T47D (cell line): ENCODE measurements at regions not wholly inside any gene's neighbourhood (a gene's known extent, or its start where the extent isn't known, plus 50 kb on each side); places are given as distances from the start of the nearest gene placed in this dataset.
"Not testable (repeated sequence)": the region's sequence is repeated elsewhere in the genome, so short reads cannot be mapped to it uniquely, and the experiment has no call there.

ENCODE experiments used
- DNase-seq, 2 experiments: peaks; one replicate each; pipeline versions ENCODE4 v3.0.0 to v3.0.0-alpha.2; 2011 to 2012; ENCODE audit warnings: low read depth in 1 of 2, low spot score in 1 of 2
- JUND ChIP-seq: IDR thresholded peaks from 2 replicates; pipeline ENCODE4 v1.6.1; 2012; ENCODE audit warnings: low read depth
- in situ Hi-C: cut with HindIII; loops from 2 replicates; pipeline ENCODE4 v1.10.0; 2016; ENCODE audit warnings: low sequenced_read_pairs, low pct_unique_long_range_greater_than_20kb

DNA sequence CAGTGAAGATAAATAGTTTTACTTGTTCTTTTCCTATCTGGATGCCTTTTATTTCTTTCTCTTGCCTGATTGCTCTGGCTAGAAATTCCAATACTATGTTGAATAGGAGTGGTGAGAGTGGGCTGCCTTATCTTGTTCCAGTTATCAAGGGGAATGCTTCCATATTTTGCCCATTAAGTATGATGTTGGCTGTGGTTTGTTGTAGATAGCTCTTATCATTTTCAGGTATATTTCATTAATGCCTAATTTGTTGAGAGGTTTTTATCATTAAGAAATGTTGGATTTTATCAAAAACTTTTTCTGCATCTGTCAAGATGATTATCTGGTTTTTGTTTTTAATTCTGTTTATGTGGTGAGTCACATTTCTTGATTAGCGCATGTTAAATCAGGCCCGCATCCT lies 655.8 kb downstream of the NUP35 start:
- DNase-seq, result no peak
- in situ Hi-C loops, result no loop called here
- no peak for TF ChIP-seq JUND

DNA sequence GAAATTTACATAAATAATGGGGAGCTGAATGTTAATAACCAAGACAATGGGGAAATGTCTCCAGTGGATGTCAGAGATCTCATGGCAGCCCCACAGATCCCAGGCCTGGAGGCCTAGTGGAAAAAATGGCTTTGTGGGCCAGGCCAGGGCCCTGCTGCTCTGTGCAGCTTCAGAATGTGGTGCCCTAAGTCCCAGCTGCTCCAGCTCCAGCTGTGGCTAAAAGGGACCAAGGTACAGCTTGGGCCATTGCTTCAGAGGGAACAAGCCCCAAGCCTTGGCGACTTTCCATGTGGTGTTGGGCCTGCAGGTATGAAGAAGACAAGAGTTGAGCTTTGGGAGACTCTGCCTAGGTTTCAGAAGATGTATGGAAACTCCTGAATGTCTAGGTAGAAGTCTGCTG lies 658.2 kb downstream of the NUP35 start:
- in situ Hi-C loops, result no loop called here

DNA sequence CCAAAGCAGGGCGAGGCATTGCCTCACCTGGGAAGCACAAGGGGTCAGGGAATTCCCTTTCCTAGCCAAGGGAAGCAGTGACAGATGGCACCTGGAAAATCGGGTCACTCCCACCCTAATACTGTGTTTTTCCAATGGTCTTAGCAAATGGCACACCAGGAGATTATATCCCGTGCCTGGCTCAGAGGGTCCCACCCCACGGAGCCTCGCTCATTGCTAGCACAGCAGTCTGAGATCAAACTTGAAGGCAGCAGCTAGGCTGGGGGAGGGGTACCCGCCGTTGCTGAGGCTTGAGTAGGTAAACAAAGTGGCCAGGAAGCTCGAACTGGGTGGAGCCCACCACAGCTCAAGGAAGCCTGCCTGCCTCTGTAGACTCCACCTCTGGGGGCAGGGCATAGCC lies 664.6 kb downstream of the NUP35 start:
- in situ Hi-C loops, DNase-seq: not testable (repeated sequence)

More for the DNA sequence above, 658.2 kb downstream of the NUP35 start:
- DNase-seq, result no peak
- TF ChIP-seq JUND, result no peak

DNA sequence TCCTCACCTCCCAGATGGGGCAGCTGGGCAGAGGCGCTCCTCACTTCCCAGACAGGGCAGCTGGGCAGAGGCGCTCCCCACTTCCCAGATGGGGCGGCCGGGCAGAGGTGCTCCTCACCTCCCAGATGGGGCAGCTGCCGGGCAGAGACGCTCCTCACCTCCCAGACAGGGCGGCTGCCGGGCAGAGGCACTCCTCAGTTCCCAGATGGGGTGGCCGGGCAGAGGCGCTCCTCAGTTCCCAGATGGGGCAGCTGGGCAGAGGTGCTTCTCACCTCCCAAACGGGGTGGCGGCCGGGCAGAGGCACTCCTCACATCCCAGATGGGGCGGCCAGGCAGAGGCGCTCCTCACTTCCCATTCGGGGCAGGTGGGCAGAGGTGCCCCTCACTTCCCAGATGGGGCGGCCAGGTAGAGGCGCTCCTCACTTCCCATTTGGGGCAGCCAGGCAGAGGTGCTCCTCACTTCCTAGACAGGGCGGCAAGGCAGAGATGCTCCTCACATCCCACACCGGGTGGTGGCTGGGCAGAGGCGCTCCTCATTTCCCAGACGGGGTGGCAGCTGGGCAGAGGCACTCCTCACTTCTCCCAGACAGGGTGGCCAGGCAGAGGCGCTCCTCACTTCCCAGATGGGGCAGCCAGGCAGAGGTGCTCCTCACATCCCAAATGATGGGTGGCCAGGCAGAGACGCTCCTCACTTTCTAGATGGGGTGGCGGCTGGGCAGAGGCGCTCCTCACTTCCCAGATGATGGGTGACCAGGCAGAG lies 668.1 kb downstream of the NUP35 start:
- in situ Hi-C loops, DNase-seq: not testable (repeated sequence)

DNA sequence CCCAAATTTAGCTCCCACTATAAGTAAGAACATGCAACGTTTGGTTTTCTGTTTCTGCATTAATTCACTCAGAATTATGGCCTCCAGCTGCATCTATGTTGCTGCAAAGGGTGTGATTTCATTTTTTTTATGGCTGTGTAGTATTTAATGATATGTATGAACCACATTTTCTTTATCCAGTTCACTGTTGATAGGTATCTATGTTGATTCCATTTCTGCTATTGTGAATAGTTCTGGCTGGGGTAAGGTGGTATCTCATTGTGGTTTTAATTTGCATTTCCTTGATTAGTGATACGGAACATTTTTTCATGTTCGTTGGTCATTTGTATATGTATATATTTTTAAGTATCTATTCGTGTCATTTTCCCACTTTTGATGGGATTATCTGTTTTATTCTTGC lies 674.3 kb downstream of the NUP35 start:
- DNase-seq, result no peak
- in situ Hi-C loops, result no loop called here
- TF ChIP-seq JUND, result no peak

DNA sequence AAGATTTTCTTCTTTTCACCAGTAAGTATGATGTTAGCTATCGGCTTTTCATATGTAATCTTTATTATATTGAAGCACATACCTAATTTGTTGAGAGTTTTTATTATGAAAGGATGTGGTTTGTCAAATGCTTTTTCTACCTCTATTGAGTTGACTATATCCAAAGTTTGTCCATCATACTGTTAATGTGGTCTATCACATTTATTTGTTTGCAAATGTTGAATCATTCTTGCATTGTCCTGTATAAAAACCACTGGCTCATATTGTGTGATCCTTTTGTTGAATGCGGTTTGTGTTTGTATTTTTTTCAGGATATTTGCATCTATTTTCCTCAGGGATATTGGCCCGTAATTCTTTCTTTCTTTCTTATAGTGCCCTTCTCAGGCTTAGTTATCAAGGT lies 675.5 kb downstream of the NUP35 start:
- in situ Hi-C loops, result no loop called here
- TF ChIP-seq JUND, result no peak
- no peak for DNase-seq

DNA sequence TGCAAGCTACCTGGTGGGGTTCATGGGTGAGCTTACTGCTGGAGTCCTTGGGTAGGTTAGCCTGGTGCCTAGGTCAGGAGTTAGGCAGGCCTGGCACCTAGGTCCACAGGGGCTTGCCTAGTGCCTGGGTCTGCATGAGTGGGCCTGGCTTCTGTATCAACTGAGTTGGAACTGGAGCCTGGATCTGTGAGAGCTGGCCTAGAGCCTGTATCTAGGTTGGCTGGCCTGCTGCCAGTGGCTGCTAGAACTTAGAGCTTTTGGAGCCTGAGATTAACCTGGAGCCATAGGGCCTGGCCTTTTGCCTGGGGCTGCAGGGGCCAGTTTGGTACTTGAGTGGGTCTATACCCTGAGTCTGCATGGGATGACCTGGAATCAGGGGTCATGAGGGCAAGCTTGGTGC lies 679.4 kb downstream of the NUP35 start:
- DNase-seq, result no peak
- no peak for TF ChIP-seq JUND
- in situ Hi-C loops, result no loop called here

DNA sequence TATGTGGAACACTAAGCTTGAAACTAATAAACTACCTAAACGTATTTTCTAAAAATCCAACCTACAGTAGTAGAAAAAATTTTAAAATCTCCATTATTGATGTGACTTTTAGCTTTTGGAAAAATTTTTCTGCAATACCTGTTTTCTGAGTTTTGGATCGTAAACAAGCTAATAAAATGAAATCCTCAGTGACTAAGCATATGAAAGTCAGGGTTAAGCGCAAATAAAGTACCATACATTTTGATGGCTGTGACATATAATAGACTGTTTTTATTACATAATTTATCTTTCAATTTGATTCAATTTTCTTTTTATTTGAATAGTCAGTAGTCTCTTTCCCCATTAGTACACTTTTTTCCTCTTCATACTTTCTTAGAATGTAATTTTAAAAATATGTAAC lies 683.6 kb downstream of the NUP35 start:
- in situ Hi-C loops, result no loop called here
- DNase-seq, result no peak
- no peak for TF ChIP-seq JUND

DNA sequence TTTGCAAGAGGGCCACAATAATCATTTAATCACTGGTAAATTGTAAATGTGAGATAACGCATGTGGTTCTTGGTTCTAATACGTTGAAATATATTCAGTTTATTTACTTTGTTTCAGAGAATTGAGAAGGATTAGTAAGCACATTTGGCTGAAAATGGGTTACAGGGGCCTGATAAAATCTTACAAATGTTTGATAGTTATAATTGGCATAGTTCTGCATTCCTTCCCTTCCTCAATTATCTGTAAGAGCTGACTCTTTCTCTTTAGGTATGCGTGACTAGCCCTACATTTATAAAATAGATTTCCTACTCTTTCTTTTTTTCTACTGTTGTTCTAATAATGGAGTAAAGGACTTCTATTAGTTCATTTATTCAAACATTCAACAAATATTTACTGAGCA lies 685.2 kb downstream of the NUP35 start:
- TF ChIP-seq JUND, result no peak
- no peak for DNase-seq
- in situ Hi-C loops, result no loop called here

DNA sequence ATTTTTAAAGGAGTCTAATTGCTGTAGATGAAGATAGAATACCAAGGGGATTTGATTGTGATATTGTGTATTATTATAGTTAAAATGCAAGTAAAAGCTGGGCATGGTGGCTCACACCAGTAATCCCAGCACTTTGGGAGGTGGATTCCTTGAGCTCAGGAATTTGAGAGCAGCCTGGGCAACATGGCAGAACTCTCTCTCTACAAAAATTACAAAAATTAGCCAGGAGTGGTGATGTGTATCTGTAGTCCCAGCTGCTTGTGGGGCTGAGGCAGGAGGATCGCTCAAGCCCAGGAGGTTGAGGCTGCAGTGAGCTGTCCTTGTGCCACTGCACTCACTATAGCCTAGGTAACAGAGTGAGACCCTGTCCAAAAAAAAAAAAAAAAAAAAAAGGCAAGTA lies 687.0 kb downstream of the NUP35 start:
- TF ChIP-seq JUND, result no peak
- no peak for DNase-seq
- in situ Hi-C loops, result no loop called here

DNA sequence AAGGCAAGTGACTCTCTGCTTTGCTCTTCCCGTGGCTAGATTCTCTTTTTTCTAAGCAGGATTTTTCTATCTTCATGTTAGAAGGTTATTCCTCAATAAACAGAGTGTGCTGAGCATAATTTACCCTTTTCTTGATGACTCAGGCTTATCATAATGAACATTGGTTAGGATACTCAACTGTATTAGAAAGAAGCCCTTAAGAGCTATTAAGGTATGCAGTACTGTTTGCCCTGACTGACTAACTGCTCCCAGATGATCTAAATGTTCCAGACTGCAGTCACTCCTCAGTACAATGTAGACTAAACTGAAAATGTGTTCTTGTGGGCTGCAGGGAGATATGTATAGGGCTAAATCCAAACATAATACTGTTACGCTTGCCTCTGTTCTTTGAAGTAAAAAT lies 687.8 kb downstream of the NUP35 start:
- in situ Hi-C loops, result no loop called here
- TF ChIP-seq JUND, result no peak
- no peak for DNase-seq

DNA sequence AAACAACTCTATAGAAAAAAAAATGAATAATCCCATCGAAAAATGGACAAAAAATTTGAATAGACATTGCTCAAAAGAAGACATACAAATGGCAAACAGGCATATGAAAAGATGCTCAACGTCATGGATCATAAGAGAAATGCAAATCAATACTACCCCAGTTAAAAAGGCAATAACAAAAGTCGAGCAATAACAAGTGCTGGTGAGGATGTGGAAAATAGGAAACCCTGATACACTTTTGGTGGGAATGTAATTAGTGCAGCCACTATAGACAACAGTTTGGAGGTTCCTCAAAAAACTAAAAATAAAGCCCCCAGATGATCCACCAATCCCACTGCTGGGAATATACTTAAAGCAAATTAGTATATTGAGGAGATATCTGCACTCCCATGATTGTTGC lies 701.5 kb downstream of the NUP35 start:
- no peak for TF ChIP-seq JUND
- in situ Hi-C loops, result no loop called here
- no peak for DNase-seq

DNA sequence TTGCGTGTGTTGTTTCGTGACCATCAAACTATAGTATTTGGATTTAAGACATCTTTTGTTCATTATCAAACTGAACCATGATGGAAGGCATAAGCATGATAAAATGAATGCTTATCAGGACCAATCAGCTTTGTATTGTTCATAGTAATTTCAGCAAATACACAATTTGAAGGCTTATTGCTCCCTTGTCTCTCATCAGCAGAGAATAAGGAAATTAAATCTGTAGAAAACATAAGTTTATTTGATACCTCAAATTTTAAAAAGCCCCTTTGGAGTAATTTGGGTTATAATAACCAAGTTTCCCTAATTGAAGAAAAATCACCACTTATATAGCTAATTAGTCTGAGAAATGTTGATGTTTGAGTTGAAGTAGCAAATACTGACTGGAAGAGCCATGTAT lies 705.7 kb downstream of the NUP35 start:
- DNase-seq, result no peak
- no peak for TF ChIP-seq JUND
- in situ Hi-C loops, result no loop called here

DNA sequence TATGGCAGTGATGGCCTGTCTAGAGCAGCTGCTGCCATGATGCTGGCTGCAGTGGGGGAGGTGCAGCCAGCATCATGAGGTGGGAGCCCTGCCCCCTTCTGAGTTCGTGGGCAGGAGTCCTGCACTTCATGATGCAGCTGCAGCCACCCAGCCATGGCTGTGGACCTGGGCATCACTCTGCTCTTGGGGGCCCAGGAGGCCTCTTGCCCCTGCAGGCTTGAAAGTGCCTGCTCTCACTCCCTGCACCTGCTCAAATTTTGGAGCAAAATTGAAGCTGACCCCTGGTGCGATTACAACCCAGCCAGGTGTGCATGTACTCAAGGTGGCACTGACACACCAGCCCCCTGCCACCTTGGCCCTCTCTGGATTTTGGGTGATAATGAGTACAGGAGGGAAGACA lies 712.9 kb downstream of the NUP35 start:
- in situ Hi-C loops, result no loop called here

DNA sequence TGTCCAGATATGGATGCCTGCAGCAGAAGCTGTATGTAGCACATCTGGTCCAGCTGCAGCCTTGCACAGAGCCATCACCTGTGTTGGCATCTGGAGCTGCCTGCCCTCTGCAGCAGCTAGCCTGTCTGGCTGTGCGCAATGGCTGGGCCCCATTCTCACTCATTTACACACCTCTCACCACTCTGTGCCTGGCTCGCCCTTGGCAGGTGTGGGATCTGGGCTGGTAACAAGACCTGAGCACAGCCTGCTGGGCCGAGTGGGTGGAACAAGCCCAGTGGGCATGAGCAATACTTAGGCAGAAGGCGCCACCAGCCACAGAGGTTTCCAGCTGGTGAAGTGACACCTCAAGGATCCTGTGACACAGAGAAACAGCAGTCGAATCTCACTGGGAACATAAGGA lies 714.1 kb downstream of the NUP35 start:
- in situ Hi-C loops, result no loop called here
- TF ChIP-seq JUND, result no peak
- DNase-seq, result no peak

More for the DNA sequence above, 712.9 kb downstream of the NUP35 start:
- no peak for TF ChIP-seq JUND
- DNase-seq, result no peak
